ENCODE measurements at regions not wholly inside any gene's neighbourhood (a gene's known extent, or its start where the extent isn't known, plus 50 kb on each side); places are given as distances from the start of the nearest gene placed in this dataset.
A peak's percentile ranks its signal among the peaks of the same experiment; 100 is the strongest.

DNA sequence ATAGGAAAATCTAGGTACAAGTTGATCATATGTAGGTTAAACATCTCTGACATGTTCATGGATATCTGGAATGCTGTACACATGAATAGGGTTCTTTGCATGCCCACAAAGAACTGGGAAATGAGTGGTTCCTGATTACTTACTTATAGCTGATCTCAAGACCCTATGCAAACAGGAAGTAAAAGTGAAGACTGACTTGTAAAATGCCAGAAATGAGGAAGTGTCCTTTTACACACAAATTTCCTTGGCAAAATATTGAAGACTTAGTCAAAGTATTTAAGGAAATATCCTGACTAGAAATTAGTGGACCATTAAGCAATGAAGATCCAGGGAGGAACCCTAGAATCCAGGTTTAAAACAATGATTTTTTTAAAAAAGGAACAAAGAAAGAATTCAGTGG, 203.7 kb upstream of the DLGAP1 start:
- intact Hi-C loops (cut with DNase I): no loop called here
- DNase-seq: no peak

DNA sequence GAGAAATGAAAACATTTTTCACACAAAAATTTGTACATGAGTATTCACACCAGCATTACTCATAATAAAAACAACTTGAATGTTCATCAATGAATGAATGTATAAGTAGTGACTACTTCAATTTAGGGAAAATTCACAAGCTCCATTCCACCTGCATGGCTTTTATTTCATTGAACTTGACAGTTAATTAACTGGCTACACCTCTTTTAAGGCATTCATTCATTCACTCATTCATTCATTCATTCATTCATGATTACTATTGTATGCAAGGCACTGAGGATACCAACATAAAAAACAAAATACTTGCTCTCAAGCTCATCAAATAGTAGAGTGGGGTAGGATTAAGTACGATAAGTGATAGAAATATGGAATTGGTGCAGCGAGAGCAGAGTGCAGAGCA, 198.3 kb upstream of the DLGAP1 start:
- intact Hi-C loops (cut with DNase I): no loop called here
- DNase-seq: no peak

DNA sequence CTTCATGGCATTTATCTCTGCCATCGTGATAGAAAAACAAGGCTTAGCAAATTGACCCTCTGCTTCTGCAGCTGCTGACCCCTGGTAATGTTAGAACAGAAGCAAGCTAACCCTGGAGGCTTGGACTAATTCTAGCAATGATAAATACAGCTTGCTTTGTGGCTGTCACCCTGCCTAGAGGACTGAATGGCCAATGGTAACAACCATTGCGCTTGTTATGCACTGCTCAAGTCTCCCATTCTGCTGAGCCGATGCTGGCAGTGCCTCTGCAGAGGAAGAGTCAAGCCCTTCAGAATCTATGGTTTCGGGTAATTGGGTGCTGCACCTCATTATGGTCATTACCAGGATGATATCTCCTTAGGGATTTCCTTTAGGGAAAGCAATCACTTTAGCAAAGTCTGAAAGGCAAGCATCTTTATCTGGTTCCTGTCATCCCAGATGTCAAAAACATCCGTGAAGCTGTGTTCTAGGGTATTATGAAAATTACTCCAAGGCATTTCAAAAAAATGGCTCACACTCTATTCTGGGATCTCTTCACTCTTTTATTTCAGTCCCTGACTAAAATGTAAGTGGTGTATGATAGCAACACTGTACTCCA, 186.8 kb upstream of the DLGAP1 start:
- no peak for DNase-seq
- intact Hi-C loops (cut with DNase I): no loop called here

DNA sequence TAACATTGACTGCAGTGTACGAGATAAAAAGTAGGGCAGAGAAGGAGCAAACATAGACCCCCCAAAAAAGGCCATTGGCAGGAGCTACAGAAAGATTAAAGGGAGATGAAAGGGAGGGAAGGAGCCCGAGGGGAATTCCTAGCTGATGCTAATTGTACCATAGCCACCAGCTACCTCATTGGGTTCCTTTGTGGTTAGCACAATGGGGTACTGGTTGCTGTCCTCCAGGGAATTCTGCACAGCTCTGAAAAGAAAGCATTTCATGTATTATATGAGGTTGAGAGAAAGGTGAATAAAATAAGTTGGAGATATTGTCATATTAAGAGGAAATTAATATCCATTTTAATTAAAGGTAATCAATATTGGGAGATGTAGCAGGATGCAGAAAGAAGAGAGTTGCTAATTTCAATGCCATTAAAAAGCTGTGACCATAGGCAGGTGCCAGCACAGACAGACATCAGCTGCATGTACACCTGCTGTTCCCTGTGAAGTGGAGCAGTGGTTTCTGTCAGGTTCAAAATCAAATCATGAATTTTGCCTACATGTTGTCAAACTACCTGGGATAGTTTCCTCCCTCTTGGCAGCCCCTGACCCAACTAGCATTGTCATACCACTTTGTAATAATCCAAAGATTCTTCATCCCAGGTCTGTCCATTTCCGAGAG, 185.4 kb upstream of the DLGAP1 start:
- intact Hi-C loops (cut with DNase I): no loop called here
- DNase-seq: no peak

DNA sequence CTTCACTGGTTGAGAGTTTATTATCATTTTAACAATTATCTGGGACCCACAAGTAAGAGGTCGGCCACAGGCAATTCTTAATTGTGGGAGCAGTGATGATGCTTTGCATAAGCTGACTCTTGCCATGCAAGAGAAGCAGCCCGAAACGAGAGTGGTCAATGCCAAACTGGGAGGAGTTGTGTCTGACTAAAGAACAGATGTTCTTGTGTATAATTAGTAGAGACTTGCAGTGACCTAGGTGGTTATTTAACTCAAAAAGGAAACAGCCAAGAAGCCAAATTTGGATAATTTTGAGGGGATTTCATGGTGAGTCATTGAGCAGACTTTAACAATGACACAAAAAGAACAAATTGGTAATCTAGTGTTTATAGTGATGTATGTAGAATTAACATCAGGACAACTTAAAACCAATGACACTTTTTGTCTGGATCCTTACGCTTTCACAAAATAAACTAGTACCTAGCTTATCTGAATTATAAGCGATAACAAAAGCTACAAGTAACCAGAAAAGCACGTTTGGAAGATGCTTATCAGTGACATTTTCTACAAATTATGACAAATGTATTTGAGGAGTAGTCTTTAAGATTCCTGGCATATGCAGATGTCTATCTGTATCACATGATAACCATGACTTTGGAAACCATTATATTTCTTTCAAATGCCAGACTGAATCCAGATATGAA, 184.7 kb upstream of the DLGAP1 start:
- intact Hi-C loops (cut with DNase I): no loop called here
- peak in 1 of 10 donors; percentile 22 for DNase-seq

DNA sequence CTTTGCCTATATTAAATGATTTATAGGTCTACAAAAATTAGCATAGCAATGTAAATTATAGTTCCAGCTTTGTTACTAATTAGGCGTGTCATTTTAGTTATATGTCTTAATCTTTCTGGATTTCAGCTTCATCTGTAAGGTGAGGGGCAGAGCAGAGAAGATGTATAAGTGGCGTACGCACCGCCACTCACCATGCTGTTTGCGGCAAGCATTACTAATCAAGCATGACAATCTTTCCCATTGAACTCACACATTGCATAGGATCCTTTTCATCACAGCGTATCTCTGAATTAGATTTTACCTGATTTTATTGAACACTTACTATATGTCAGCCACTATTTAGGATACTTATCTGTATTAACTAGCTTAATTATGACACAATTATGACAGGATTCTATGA, 183.6 kb upstream of the DLGAP1 start:
- no peak for DNase-seq
- intact Hi-C loops (cut with DNase I): no loop called here

DNA sequence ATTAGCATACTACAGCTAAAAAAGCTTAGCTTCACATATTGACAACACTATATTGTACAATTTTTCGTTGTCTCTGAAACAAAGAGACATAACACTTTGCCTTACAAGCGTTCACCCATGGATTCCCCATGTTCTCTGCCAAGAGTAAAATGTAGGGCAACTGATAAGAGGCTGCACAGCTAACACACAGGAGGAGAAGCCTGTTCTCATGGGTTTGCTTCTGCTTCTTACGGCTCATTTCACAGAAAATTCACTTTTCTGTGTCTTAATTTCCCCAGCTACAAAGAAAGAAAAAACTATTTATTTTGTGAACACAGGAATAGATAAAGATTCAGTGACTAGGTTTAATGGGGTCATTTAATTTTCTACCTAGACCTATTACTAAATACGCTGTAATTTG, 182.8 kb upstream of the DLGAP1 start:
- no peak for DNase-seq
- intact Hi-C loops (cut with DNase I): no loop called here

DNA sequence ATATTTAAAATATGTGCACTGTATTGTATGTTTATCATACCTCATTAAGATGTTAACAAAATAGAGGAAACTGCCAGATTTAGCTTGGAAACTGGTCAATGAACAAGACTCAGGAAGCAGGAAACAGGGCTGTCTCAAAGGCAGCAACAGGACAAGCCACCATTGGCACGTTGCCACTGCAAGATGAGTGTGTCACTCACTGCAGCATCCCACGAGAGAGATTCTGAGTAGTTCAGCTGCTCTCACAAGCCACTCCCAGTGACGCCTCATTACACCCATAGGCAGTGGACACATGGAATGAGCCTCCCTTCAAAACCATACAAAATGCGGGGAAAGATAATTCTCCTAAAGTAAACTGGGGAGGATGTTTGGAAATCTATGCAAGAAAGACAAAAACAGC, 181.9 kb upstream of the DLGAP1 start:
- DNase-seq: peak in 1 of 10 donors; percentile 39
- intact Hi-C loops (cut with DNase I): no loop called here

DNA sequence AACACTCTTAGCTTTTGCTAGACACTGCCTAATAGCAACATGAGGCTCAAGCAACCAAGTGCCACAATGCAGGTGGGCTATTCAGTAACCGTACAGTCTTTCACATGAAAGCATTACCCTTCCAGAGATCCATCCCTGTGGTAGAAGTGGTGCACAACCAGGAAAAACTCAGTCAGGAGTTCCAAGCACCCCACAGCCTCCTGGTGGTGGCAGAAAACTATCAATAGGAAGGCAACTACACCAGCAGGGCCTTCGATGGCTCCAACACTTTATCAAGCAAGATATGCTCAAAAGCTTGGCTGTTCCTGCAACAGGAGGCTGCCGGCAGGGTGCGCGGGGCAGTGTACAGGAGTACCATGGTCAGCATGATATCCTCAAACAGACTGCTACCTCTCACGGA, 176.1 kb upstream of the DLGAP1 start:
- intact Hi-C loops (cut with DNase I): no loop called here
- no peak for DNase-seq

DNA sequence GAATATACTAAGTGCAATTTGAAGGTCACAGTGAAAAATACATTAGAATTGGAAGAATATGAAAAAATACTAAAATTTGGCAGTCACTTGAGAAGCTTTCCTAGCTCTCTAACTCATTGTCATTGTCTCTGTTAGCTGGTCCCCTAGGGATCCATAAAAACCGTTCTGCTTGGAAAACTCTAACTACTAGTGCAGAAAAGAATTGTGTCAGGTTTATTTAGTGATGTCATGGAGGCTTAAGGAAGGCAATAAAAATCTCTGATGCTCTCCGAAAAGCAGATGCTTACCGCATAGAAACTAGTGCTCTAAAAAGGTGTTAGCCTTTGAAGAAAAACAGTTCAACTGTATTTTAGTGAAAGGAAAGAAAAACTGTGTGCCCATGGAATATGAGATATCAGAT, 150.1 kb upstream of the DLGAP1 start:
- intact Hi-C loops (cut with DNase I): no loop called here
- DNase-seq: no peak

DNA sequence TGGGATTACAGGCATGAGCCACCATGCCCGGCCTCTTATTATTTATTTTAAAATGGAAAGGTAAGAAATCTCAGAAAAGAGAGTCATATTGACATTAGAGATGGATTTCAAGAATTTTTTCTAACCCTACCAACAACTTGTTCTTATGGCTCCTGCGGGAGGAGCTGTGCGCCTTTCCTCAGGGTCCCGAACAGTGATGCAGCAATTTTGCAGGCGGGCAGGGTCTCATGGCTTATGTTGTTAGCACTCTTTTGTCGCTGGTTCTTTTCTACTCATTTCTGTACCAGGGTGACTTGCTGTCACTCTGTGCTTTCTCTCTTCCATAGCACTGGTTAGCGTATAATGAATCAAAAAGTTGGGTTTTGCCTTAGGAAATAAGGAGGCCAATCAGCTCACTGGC, 148.8 kb upstream of the DLGAP1 start:
- intact Hi-C loops (cut with DNase I): no loop called here
- no peak for DNase-seq

DNA sequence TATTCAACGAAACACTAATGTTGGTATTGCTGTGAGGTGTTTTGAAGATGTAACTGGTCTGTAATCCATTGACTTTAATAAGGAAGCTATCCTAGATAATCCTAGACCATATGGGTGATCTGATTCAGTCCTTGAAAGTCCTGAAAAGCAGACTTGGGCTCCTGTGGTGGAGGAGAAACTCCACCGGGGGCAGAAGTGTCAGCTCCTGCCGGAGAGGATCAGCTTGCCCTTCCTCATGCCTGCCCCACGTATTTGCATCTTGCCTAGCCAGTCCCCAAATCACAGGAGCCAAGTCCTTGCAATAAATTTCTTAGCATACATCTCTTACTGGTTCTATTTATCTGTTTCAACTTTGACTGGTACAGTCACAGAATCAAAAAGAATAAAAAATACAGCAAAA, 144.2 kb upstream of the DLGAP1 start:
- no peak for DNase-seq
- intact Hi-C loops (cut with DNase I): no loop called here

DNA sequence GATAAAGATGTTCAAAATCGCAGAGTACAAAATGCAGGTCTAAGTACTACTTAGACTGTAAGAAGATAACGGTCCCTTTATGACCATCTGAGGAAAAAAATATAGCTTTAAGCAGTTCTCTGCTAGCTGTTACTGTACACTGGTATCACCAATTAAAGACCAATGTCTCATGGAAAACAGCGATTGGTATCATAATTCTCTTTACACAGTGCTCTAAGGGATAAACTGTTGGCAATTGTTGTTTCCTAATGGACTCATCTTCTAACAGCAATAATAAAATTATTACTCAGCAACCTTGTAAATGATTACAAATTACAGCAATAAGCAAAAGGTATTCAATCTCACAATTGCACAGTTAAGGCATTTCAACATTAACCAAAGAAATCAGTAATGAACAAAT, 142.2 kb upstream of the DLGAP1 start:
- DNase-seq: no peak
- intact Hi-C loops (cut with DNase I): no loop called here

DNA sequence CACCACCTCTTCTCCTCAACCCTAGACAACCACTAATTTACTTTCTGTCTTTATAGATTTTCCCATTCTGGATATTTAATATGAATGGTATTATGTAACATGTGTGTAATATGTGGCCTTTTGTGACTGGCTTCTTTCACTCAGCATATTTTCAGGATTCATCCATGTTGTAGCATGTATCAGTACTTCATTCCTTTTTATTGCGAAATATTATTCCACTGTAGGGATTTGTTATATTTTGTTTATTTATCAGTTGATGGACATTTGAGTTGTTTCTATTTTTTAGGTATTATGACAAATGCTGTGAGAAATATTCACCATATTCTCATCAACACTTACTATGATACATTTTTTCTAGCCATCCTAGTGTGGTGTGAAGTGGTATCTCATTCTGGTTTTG, 138.8 kb upstream of the DLGAP1 start:
- intact Hi-C loops (cut with DNase I): no loop called here
- no peak for DNase-seq

DNA sequence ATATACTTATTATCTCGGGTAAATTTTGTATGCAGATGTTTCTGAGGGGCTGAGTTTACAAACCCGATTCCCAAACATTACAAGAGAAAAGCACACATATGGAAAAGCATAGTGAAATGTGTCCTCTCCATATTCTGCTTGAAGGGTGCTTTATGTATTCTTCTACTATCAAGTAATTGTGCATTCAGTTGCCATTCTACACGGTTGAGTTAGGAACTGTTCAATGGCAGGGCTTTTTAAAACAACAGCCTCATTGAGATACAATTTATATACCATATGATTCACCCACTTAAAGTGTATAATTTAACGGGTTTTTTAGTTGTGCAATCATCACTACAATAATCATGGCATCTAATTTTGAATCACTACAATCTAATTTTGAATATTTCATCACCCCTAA, 138.4 kb upstream of the DLGAP1 start:
- DNase-seq: no peak
- intact Hi-C loops (cut with DNase I): no loop called here

DNA sequence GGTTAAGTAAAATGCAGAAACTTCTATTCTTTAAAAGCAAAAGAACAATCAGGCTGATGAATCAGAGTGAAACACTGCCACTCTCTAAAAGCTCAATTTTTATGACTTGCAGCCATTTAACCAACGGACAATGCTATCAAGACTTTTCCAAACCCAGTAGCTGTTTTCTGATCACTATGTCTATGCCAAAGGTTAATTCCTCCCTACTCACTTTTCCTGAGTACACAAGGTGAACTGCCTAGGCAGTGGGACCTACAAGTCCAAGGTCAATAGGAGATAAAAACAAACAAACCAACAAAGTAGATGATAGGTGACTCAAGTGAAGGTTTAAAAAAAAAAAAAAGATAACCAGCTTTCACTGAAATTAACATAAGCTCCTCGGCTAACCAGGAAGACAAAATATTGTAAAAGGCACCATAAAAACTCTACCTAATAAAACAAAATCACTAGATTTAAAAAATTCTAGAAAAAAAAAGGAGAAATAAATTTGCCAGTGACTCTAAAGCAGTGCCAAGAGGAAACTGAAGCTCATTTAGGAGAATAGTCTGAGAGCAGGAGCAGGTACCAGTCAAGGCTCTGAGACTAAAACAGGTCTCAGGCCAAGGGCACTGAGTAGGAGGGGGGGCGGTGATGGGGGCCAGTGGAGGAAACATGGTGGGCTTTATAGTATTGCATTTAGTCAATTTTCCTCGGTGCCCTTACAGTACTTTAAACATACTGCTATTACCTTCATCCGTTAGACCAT, 134.1 kb upstream of the DLGAP1 start:
- no peak for DNase-seq
- intact Hi-C loops (cut with DNase I): no loop called here

DNA sequence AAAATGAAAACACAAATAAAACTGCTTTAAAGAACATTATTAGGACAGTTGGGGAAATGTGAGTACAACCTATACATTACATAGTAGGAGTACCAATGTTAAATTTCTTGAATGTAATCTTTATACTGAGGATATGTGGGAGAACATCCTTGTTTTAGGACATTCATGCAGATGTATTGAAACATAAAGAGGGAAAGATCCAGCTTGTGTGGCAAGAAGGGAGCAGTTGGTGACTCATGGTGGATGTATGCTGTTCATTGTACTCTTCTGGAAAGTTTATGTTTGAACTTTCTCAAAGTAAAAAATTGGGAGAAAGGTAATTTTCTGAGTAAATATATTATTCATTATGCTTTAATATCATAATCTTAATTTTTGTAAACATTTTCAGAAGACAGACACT, 132.1 kb upstream of the DLGAP1 start:
- no peak for DNase-seq
- intact Hi-C loops (cut with DNase I): no loop called here

DNA sequence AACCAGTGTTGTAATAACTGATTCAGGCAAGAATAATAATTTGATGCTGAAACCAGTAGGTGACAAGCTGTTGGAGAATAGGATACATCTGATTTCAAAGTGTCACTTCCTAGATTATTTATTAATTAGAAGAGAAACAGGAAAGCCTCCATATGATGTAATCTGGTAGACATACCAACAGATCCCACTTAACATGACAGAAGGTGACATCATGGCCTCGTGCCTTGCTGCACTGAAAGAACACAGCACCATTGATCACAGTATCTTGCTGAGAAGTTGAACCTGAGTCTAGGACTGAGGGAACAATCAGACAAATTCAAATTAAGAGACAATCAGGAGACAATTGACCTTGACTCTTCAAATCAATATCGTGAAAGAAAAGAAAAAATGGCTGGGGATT, 131.6 kb upstream of the DLGAP1 start:
- intact Hi-C loops (cut with DNase I): no loop called here
- no peak for DNase-seq

DNA sequence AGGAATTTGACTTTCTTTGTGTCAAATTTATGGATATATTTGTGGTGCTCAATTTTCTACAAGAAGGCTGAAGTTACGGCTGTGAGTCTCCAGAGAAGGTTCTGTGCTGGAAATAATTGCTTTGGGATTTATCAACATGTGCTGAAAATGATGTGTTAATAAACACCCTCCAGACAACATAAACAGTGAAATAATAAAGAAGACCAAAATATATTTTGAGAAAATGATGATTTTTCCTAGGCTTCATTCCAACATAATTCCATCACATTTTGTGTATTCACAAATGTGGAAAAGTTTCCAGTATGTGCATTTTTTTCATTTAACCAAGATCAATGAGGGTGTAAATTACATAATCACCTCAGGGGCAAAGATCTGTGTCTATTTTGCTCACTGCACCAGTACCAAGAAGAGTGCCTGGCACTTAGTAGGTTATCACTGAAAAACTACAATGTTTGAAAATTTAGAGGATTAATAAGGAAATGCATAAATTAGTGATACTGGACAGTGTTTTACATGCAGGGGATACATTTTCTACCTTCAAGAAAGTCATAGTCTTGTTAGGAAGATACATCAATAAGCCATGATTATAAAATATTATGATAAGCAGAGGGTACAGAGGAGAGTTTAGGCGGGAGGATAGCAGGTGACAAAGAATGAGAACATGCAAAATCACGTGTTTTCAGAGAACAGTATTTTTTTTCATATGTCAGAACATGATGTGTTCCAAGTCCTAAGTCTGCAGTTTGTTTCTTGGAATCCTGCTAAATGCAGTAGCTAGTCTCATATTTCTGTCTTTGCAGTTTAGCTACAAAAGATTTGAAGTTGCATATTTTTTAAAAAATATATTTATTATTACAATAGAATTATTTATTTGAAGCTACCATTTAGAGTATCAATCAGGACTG, 127.6 kb upstream of the DLGAP1 start:
- no peak for DNase-seq
- intact Hi-C loops (cut with DNase I): no loop called here

DNA sequence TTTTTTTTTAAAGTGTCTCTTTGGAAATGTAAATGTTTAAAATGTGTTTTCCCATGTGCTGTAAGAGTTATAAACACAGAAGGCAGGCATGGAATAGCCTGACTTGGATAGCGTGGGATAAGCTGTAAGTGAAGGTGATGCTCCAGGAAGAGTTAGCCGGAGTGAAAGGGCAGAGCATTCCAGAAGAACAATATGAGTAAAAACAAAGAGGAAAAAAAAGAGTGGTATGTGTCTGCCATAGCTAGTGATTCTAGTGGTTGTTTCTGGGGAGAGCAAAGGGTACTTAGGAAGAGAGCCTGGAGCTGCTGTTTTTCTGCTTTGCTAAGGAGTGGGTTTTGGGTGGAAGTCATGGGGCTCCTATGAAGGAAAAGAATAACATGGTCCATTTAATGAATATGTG, 126.9 kb upstream of the DLGAP1 start:
- intact Hi-C loops (cut with DNase I): no loop called here
- DNase-seq: no peak

DNA sequence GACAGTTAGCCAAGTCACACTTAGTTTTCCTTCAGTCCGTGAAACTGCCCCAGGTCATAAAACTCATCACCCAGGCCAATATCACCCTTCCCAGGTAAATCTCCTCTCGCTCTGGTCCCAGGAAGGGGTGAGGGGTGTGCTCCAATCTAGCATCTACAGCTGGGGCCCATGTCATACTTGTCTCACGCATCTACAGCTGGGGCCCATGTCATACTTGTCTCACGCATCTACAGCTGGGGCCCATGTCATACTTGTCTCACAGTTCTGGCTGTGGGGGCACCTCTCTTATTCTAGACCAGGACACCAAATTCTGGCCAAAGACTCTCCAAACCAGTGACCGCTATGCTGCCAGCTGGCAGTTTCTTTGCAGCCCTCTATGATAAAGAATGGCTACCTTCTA, 123.3 kb upstream of the DLGAP1 start:
- DNase-seq: no peak
- intact Hi-C loops (cut with DNase I): no loop called here
